H1 (cell line): ENCODE measurements at regions not wholly inside any gene's neighbourhood (a gene's known extent, or its start where the extent isn't known, plus 50 kb on each side); places are given as distances from the start of the nearest gene placed in this dataset.

ENCODE experiments used
- CTCF ChIA-PET: fragments of 300-600 bp; sonication (Branson Sonifier 250); formaldehyde crosslinking; loops from one replicate; lab custom pipeline; 2021; ENCODE audit not compliant: partially characterized antibody; lab: Charles Lee
- POLR2A ChIA-PET: fragments of 300-600 bp; sonication (Branson Sonifier 250); formaldehyde crosslinking; loops from one replicate; lab custom pipeline; 2021; ENCODE audit warnings: inconsistent platforms; ENCODE audit not compliant: partially characterized antibody; lab: Charles Lee
- DNase-seq, 2 experiments: peaks; one replicate each; pipeline versions ENCODE4 v3.0.0 to v3.0.0-alpha.2; 2010 to 2022; ENCODE audit warnings: low spot score in 2 of 2, low read depth in 1 of 2, mixed read lengths in 1 of 2
- FAIRE-seq: peaks from 2 replicates; lab custom pipeline; 2011; peaks lifted over from hg19 to GRCh38; lab: Jason Lieb, UNC
- H2AFZ ChIP-seq: 2 replicates; pipeline ENCODE4 v1.8.1; 2012; ENCODE audit warnings: low read length, inconsistent platforms
- H2AK5ac ChIP-seq: 2 replicates; pipeline ENCODE4 v1.6.1; 2013; ENCODE audit warnings: low read depth, low read length
- H2BK120ac ChIP-seq: replicated peaks from 2 replicates; pipeline ENCODE3; 2013; ENCODE audit warnings: low read depth, low read length, inconsistent platforms
- H2BK12ac ChIP-seq: 2 replicates; pipeline ENCODE4 v1.6.1; 2013; ENCODE audit warnings: low read depth, low read length
- H2BK15ac ChIP-seq: 2 replicates; pipeline ENCODE4 v1.6.1; 2013; ENCODE audit warnings: low read length
- H2BK20ac ChIP-seq: 2 replicates; pipeline ENCODE4 v1.6.1; 2013; ENCODE audit warnings: low read length
- H2BK5ac ChIP-seq: 2 replicates; pipeline ENCODE4 v1.6.1; 2013; ENCODE audit warnings: low read depth, low read length
- H3K14ac ChIP-seq: 2 replicates; pipeline ENCODE4 v1.6.1; 2013; ENCODE audit warnings: inconsistent platforms; ENCODE audit not compliant: insufficient read length
- H3K18ac ChIP-seq: 2 replicates; pipeline ENCODE4 v1.6.1; 2013; ENCODE audit warnings: low read length; ENCODE audit errors: extremely low read depth
- H3K23ac ChIP-seq: 2 replicates; pipeline ENCODE4 v1.6.1; 2013; ENCODE audit warnings: inconsistent platforms; ENCODE audit not compliant: insufficient read length
- H3K23me2 ChIP-seq: 2 replicates; pipeline ENCODE4 v1.6.1; 2013; ENCODE audit warnings: low read depth, low read length
- H3K27ac ChIP-seq: 2 replicates; pipeline ENCODE4 v1.6.1; 2011; ENCODE audit warnings: low read depth, low read length, inconsistent platforms
- H3K27me3 ChIP-seq, 4 experiments: replicated peaks in 1 of 4; 1 replicate in 1 of 4; 2 replicates in 3 of 4; pipeline versions ENCODE4 v1.6.1 to v1.8.1; 2011 to 2013; ENCODE audit warnings: low read length in 3 of 4, mild to moderate bottlenecking in 3 of 4, inconsistent platforms in 2 of 4, mixed read lengths in 2 of 4, moderate library complexity in 1 of 4; ENCODE audit not compliant: control insufficient read depth in 3 of 4, insufficient read depth in 3 of 4; ENCODE audit errors: extremely low read depth in 1 of 4
- H3K36me3 ChIP-seq, 4 experiments: 2 replicates each; pipeline versions ENCODE4 v1.6.1 to v1.8.1; 2011 to 2013; ENCODE audit warnings: mild to moderate bottlenecking in 4 of 4, low read length in 3 of 4, moderate library complexity in 2 of 4, control low read depth in 1 of 4, inconsistent platforms in 1 of 4; ENCODE audit not compliant: insufficient read depth in 4 of 4, control insufficient read depth in 2 of 4
- H3K4ac ChIP-seq: replicated peaks from 2 replicates; pipeline ENCODE3; 2013; ENCODE audit warnings: low read length, low read depth, mixed read lengths, inconsistent platforms; ENCODE audit not compliant: insufficient read length
- H3K4me1 ChIP-seq, 4 experiments: replicated peaks in 1 of 4; 1 replicate in 1 of 4; 2 replicates in 3 of 4; pipeline versions ENCODE4 v1.6.1 to v1.8.1; 2011 to 2013; ENCODE audit warnings: low read length in 3 of 4, inconsistent platforms in 2 of 4, mixed read lengths in 1 of 4; ENCODE audit not compliant: insufficient read depth in 4 of 4, control insufficient read depth in 3 of 4
- H3K4me2 ChIP-seq, 2 experiments: 2 replicates each; pipeline versions ENCODE4 v1.6.1 to v1.8.1; 2011 to 2013; ENCODE audit warnings: low read depth in 2 of 2, low read length in 2 of 2, control low read depth in 1 of 2, inconsistent platforms in 1 of 2, mild to moderate bottlenecking in 1 of 2; ENCODE audit not compliant: insufficient read depth in 1 of 2
- H3K4me3 ChIP-seq, 4 experiments: fragments of 200-600, 300-600 bp in 1 of 4; sonication (generic), shearing (Covaris generic), sonication (Bioruptor Twin) in 1 of 4; 2 replicates each; pipeline versions ENCODE4 v1.5.1 to v1.8.1; 2011 to 2016; ENCODE audit warnings: low read length in 4 of 4, low read depth in 3 of 4, control low read depth in 2 of 4, inconsistent platforms in 2 of 4, mild to moderate bottlenecking in 2 of 4, mixed read lengths in 1 of 4, moderate library complexity in 1 of 4; ENCODE audit not compliant: insufficient read depth in 2 of 4; ENCODE audit errors: extremely low read depth in 1 of 4
- H3K56ac ChIP-seq: replicated peaks from 2 replicates; pipeline ENCODE3; 2013; ENCODE audit warnings: low read depth, mild to moderate bottlenecking, mixed read lengths, low read length, inconsistent platforms; ENCODE audit not compliant: insufficient read length
- H3K79me1 ChIP-seq: 2 replicates; pipeline ENCODE4 v1.6.1; 2013; ENCODE audit warnings: low read depth, low read length, control low read depth
- H3K79me2 ChIP-seq, 2 experiments: 2 replicates each; pipeline versions ENCODE4 v1.6.1 to v1.8.1; 2012 to 2013; ENCODE audit warnings: low read length in 2 of 2, mild to moderate bottlenecking in 2 of 2, inconsistent platforms in 1 of 2; ENCODE audit not compliant: insufficient read depth in 2 of 2, control insufficient read depth in 1 of 2
- H3K9ac ChIP-seq, 4 experiments: replicated peaks in 1 of 4; 1 replicate in 1 of 4; 2 replicates in 3 of 4; pipeline versions ENCODE4 v1.6.1 to v1.8.1; 2011 to 2013; ENCODE audit warnings: low read depth in 3 of 4, low read length in 3 of 4, control low read depth in 2 of 4, mild to moderate bottlenecking in 2 of 4, moderate library complexity in 2 of 4, inconsistent platforms in 1 of 4; ENCODE audit errors: extremely low read depth in 1 of 4
- H3K9me3 ChIP-seq, 2 experiments: 2 replicates each; pipeline versions ENCODE4 v1.6.1 to v1.8.1; 2012 to 2013; ENCODE audit warnings: mild to moderate bottlenecking in 2 of 2, moderate library complexity in 2 of 2, control low read depth in 1 of 2, inconsistent platforms in 1 of 2, low read depth in 1 of 2, low read length in 1 of 2, mixed read lengths in 1 of 2; ENCODE audit not compliant: insufficient read depth in 2 of 2
- H4K20me1 ChIP-seq, 2 experiments: replicated peaks in 1 of 2; 2 replicates each; pipeline versions ENCODE3 to v1.8.1; 2011 to 2013; ENCODE audit warnings: inconsistent platforms in 2 of 2, low read length in 2 of 2, mild to moderate bottlenecking in 1 of 2; ENCODE audit not compliant: insufficient read depth in 2 of 2, control insufficient read depth in 1 of 2
- H4K5ac ChIP-seq: 2 replicates; pipeline ENCODE4 v1.6.1; 2013; ENCODE audit warnings: low read length, low read depth, mixed read lengths, inconsistent platforms; ENCODE audit not compliant: insufficient read length
- H4K8ac ChIP-seq: 2 replicates; pipeline ENCODE4 v1.8.0; 2013; ENCODE audit warnings: mild to moderate bottlenecking, moderate library complexity, low read length, inconsistent platforms; ENCODE audit not compliant: insufficient read depth; ENCODE audit errors: extremely low read depth
- H4K91ac ChIP-seq: replicated peaks from 2 replicates; pipeline ENCODE3; 2013; ENCODE audit warnings: low read length, mixed read lengths, inconsistent platforms; ENCODE audit not compliant: insufficient read length
- BCL11A ChIP-seq, 2 experiments: IDR thresholded peaks; one replicate each; pipeline ENCODE4 v1.6.1; 2011; ENCODE audit warnings: low read depth in 2 of 2, low read length in 2 of 2, mild to moderate bottlenecking in 2 of 2
- KDM1A ChIP-seq: fragments of 200-600, 300-600 bp; sonication (generic); IDR thresholded peaks from 2 replicates; pipeline ENCODE4 v1.7.1; 2016; ENCODE audit warnings: mild to moderate bottlenecking, low read length, borderline replicate concordance
- KDM4A ChIP-seq: IDR thresholded peaks from one replicate; pipeline ENCODE4 v1.7.1; 2012; ENCODE audit warnings: low read depth, mild to moderate bottlenecking, moderate library complexity, low read length, inconsistent platforms; ENCODE audit not compliant: severe bottlenecking
- POU5F1 ChIP-seq: IDR thresholded peaks from 2 replicates; pipeline ENCODE4 v1.6.1; 2011; ENCODE audit warnings: low read depth, mild to moderate bottlenecking, low read length, moderate library complexity
- RBBP5 ChIP-seq: IDR thresholded peaks from 2 replicates; pipeline ENCODE4 v1.7.1; 2012; ENCODE audit warnings: low read depth, mild to moderate bottlenecking, inconsistent platforms, low read length, moderate library complexity, borderline replicate concordance
- SP1 ChIP-seq: IDR thresholded peaks from 2 replicates; pipeline ENCODE4 v1.6.1; 2011; ENCODE audit warnings: low read depth, low read length
- SP2 ChIP-seq: IDR thresholded peaks from 2 replicates; pipeline ENCODE4 v1.6.1; 2012; ENCODE audit warnings: mild to moderate bottlenecking, low read length, inconsistent platforms
- SP4 ChIP-seq: IDR thresholded peaks from 2 replicates; pipeline ENCODE4 v1.6.1; 2012; ENCODE audit warnings: low read length, inconsistent platforms
- TCF12 ChIP-seq: IDR thresholded peaks from 2 replicates; pipeline ENCODE4 v1.6.1; 2011; ENCODE audit warnings: low read depth, mild to moderate bottlenecking, low read length
- WGBS, 2 experiments: shearing (Covaris generic) in 1 of 2; methylation state at CpG; one replicate each; pipeline versions ENCODE4 v1.1.6 to v1.1.7; 2013 to 2015; ENCODE audit warnings: low lambda C conversion rate in 2 of 2, mixed read lengths in 2 of 2, inconsistent platforms in 1 of 2, low coverage in 1 of 2, missing lambda C conversion rate in 1 of 2; ENCODE audit not compliant: insufficient replicate concordance in 2 of 2, insufficient coverage in 1 of 2, insufficient read length in 1 of 2; ENCODE audit errors: extremely low coverage in 1 of 2, missing lambda C conversion rate in 1 of 2; 5-methylcytosine and 5-hydroxymethylcytosine counted together

GRCh38 chr15:34653992-34654391, 70.5 kb upstream of the GOLGA8B start:
- Histone ChIP-seq H2AFZ (no peak overlapping the region), H3K4me3 (no peak overlapping the region), H3K36me3 (no peaks in the 10 kb centered on the region), H3K4ac (no peak overlapping the region), H3K56ac (no peak overlapping the region), H2AK5ac (no peak overlapping the region), H3K4me1 (peaks cover 0 to 7% (median 2%) of the 10 kb centered on the region in 4 experiments; a peak in 3 of 7 replicates), H2BK12ac (no peak overlapping the region), H3K79me2 (no peaks in the 10 kb centered on the region), H3K9ac (no peak overlapping the region), H4K5ac (no peak overlapping the region), H3K27me3 (no peaks in the 10 kb centered on the region), H4K20me1 (no peaks in the 10 kb centered on the region), H2BK5ac (no peak overlapping the region), H3K18ac (no peak overlapping the region), H3K9me3 (no peaks in the 10 kb centered on the region; a peak in 1 of 4 replicates), H3K14ac (no peak overlapping the region), H2BK120ac (no peak overlapping the region), H4K8ac (no peak overlapping the region), H3K4me2 (no peak overlapping the region), H3K23me2 (0 out of 2 replicates have a peak, but pooled peaks cover 3% of the 10 kb centered on the region), H3K23ac (no peak overlapping the region), H4K91ac (no peak overlapping the region), H3K79me1 (no peaks in the 10 kb centered on the region), H2BK15ac (no peak overlapping the region), H3K27ac (no peak overlapping the region), H2BK20ac (no peak overlapping the region)
- DNase-seq (no peak), FAIRE-seq (no peak)
- 67% methylated on average over 3 of the region's 3 CpGs; no CpG with 5 or more reads in 1 of the 2 experiments for WGBS, 2 experiments
- ChIA-PET POLR2A (no interaction called here), CTCF (no interaction called here)
- TF ChIP-seq SP1, result no peak
- no peak for TF ChIP-seq POU5F1
- no peak for TF ChIP-seq TCF12
- no peak for TF ChIP-seq SP2
- no peak for TF ChIP-seq RBBP5
- no peak for TF ChIP-seq KDM4A
- no peak for TF ChIP-seq KDM1A
- TF ChIP-seq SP4, result no peak
- no peak for TF ChIP-seq BCL11A (IDR thresholded peaks at IDR 0.05; ENCODE audit: low read depth in 2 of 2, low read length in 2 of 2)
